ENCODE measurements at regions not wholly inside any gene's neighbourhood (a gene's known extent, or its start where the extent isn't known, plus 50 kb on each side); places are given as distances from the start of the nearest gene placed in this dataset.

GRCh38 chr3:35067750-35068149 is 571.6 kb upstream of the ARPP21 start:
- Mint-ChIP-seq H3K9me3 (ENCODE audit: insufficient read depth) (peaks cover 8% of the 10 kb centered on the region), H3K27me3 (no peaks in the 10 kb centered on the region), H3K4me3 (no peak overlapping the region), H3K27ac (no peak overlapping the region), H3K4me1 (no peaks in the 10 kb centered on the region)
- Histone ChIP-seq H4K20me1 (ENCODE audit: control insufficient read depth, insufficient read depth, low read length, poor library complexity, severe bottlenecking) (no peaks in the 10 kb centered on the region), H2AFZ (ENCODE audit: insufficient read depth, low read depth, low read length, poor library complexity, severe bottlenecking) (no peak overlapping the region), H3K4me2 (replicated peaks; ENCODE audit: low read depth, low read length, poor library complexity, severe bottlenecking) (no peak overlapping the region), H3K4me3 (ENCODE audit: control extremely low read depth in 1 of 5, extremely low read depth in 1 of 5, insufficient read depth in 1 of 5, low read depth in 2 of 5, low read length in 4 of 5) (no peak overlapping the region), H3K9ac (ENCODE audit: low read length) (no peak overlapping the region), H3K36me3 (replicated peaks in 1 of 2; ENCODE audit: control extremely low read depth in 1 of 2, control insufficient read depth in 1 of 2, extremely low read depth in 1 of 2, insufficient read depth in 2 of 2, low read length in 1 of 2) (no peaks in the 10 kb centered on the region), H3K27me3 (replicated peaks in 1 of 4; ENCODE audit: control extremely low read depth in 1 of 4, control insufficient read depth in 3 of 4, insufficient read depth in 4 of 4, low read length in 3 of 4) (no peaks in the 10 kb centered on the region), H3K9me3 (ENCODE audit: control extremely low read depth in 1 of 3, control insufficient read depth in 2 of 3, insufficient read depth in 1 of 3, low read length in 2 of 3) (no peaks in the 10 kb centered on the region), H3K27ac (ENCODE audit: low read length in 2 of 2) (no peak overlapping the region), H3K79me2 (ENCODE audit: control insufficient read depth, insufficient read depth, low read length) (no peaks in the 10 kb centered on the region), H3K4me1 (ENCODE audit: control insufficient read depth in 2 of 2, insufficient read depth in 2 of 2, low read length in 2 of 2) (no peaks in the 10 kb centered on the region)
- TF ChIP-seq CTCF (IDR thresholded peaks at IDR 0.05) (no peak), EZH2 (IDR thresholded peaks at IDR 0.05; ENCODE audit: borderline replicate concordance, insufficient read depth, low read depth, low read length, poor library complexity, severe bottlenecking) (no peak)
- POLR2A ChIA-PET = no interaction called here
- CTCF ChIA-PET = interaction anchor here (0.6 kb wide), 1 partner anchor 31 kb away, joined by 3 read pairs; no protein-coding TSS in a partner anchor
- no peak for ATAC-seq (ENCODE audit: low read depth)
- no peak for DNase-seq
- intact Hi-C loops (cut with micrococcal nuclease) = no loop called here
- WGBS (ENCODE audit: insufficient coverage) = no CpG with 5 or more reads among the region's 7 CpGs

DNA sequence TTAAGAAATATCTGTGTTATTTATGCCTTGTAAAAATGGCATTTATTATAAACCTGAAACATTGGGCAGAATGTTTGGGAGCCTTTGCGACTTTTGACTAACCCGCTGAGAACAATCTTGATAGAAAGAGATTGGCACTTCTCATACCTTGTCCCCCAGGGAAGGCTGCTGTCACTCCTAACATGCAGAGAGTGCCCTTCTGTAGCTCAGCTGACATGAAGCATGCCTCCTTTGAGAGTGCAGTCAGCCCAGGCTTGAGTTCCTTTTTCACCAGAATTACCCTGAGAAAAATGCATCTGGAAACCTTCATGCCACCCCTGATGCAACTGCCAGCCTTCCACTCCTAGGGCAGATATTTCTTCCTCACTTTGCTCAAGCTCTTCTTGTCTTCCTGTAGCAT is 569.2 kb upstream of the ARPP21 start:
- no peak overlapping the region for H3K4me2 ChIP-seq (replicated peaks; ENCODE audit: low read depth, low read length, poor library complexity, severe bottlenecking)
- Mint-ChIP-seq H3K27ac (no peak overlapping the region), H3K9me3 (ENCODE audit: insufficient read depth) (peaks cover 8% of the 10 kb centered on the region), H3K4me1 (no peaks in the 10 kb centered on the region), H3K4me3 (no peak overlapping the region), H3K27me3 (no peaks in the 10 kb centered on the region)
- no peaks in the 10 kb centered on the region for H4K20me1 ChIP-seq (ENCODE audit: control insufficient read depth, insufficient read depth, low read length, poor library complexity, severe bottlenecking)
- H3K27ac ChIP-seq (ENCODE audit: low read length in 2 of 2) = no peak overlapping the region
- no peak overlapping the region for H3K9ac ChIP-seq (ENCODE audit: low read length)
- no peak overlapping the region for H3K4me3 ChIP-seq (ENCODE audit: control extremely low read depth in 1 of 5, extremely low read depth in 1 of 5, insufficient read depth in 1 of 5, low read depth in 2 of 5, low read length in 4 of 5)
- ChIA-PET CTCF (no interaction called here), POLR2A (no interaction called here)
- no peaks in the 10 kb centered on the region for H3K27me3 ChIP-seq (replicated peaks in 1 of 4; ENCODE audit: control extremely low read depth in 1 of 4, control insufficient read depth in 3 of 4, insufficient read depth in 4 of 4, low read length in 3 of 4)
- H3K79me2 ChIP-seq (ENCODE audit: control insufficient read depth, insufficient read depth, low read length) = no peaks in the 10 kb centered on the region
- 60% methylated on average over 1 of the region's 2 CpGs for WGBS (ENCODE audit: insufficient coverage)
- intact Hi-C loops (cut with micrococcal nuclease) = no loop called here
- H3K9me3 ChIP-seq (ENCODE audit: control extremely low read depth in 1 of 3, control insufficient read depth in 2 of 3, insufficient read depth in 1 of 3, low read length in 2 of 3) = no peaks in the 10 kb centered on the region
- no peaks in the 10 kb centered on the region for H3K36me3 ChIP-seq (replicated peaks in 1 of 2; ENCODE audit: control extremely low read depth in 1 of 2, control insufficient read depth in 1 of 2, extremely low read depth in 1 of 2, insufficient read depth in 2 of 2, low read length in 1 of 2)
- H2AFZ ChIP-seq (ENCODE audit: insufficient read depth, low read depth, low read length, poor library complexity, severe bottlenecking) = no peak overlapping the region
- ATAC-seq (ENCODE audit: low read depth) (no peak), DNase-seq (no peak)
- H3K4me1 ChIP-seq (ENCODE audit: control insufficient read depth in 2 of 2, insufficient read depth in 2 of 2, low read length in 2 of 2) = no peaks in the 10 kb centered on the region
- TF ChIP-seq CTCF (IDR thresholded peaks at IDR 0.05) (no peak), EZH2 (IDR thresholded peaks at IDR 0.05; ENCODE audit: borderline replicate concordance, insufficient read depth, low read depth, low read length, poor library complexity, severe bottlenecking) (no peak)
